ENCODE measurements at regions not wholly inside any gene's neighbourhood (a gene's known extent, or its start where the extent isn't known, plus 50 kb on each side); places are given as distances from the start of the nearest gene placed in this dataset.

DNA sequence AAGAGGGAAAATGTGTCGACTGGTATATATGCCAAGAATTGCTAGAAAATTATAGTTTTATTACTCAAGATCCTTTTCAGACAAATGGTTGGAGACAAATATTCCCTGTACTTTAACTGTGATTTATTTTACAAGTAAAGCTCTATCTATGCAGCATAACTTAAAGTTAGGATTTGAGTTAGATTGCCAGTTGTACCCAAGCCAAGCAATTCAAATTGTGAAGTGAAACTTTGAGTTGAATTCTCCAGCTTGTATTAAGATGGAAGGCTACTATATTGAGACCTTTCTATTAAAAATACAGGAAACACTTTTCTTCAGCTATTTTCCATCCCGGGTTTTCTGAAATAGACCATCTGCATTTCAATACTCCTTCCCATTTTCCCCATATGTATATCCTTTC is 333.1 kb upstream of the RBMS3 start:
- no peak for DNase-seq (ENCODE audit: low read depth in 2 of 2)

GRCh38 chr3:28948685-28949084 is 332.2 kb upstream of the RBMS3 start:
- DNase-seq (ENCODE audit: low read depth in 2 of 2), result no peak

- no peak for DNase-seq (ENCODE audit: low read depth in 2 of 2)
These were observed 331.3 kb upstream of the RBMS3 start for GRCh38 chr3:28949580-28949979.

DNA sequence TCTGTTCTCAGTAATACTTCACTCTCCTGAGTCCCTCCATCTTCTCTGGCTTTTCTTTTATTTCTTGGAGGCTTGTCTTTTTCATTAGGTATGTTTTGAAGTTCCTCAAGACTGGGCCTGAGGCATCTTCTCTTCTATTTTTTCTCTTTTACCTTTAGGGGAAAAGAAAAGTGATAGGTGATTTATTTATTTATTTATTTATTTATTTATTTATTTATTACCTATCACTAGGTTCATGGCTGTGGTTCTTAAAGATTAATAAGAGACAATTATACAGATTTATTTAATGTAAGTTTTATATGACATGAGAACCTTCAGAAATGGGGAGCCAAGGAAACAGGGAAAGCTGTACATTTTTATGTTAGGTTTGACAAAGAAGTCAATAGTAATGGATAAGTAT is 330.3 kb upstream of the RBMS3 start:
- no peak for DNase-seq (ENCODE audit: low read depth in 2 of 2)

DNA sequence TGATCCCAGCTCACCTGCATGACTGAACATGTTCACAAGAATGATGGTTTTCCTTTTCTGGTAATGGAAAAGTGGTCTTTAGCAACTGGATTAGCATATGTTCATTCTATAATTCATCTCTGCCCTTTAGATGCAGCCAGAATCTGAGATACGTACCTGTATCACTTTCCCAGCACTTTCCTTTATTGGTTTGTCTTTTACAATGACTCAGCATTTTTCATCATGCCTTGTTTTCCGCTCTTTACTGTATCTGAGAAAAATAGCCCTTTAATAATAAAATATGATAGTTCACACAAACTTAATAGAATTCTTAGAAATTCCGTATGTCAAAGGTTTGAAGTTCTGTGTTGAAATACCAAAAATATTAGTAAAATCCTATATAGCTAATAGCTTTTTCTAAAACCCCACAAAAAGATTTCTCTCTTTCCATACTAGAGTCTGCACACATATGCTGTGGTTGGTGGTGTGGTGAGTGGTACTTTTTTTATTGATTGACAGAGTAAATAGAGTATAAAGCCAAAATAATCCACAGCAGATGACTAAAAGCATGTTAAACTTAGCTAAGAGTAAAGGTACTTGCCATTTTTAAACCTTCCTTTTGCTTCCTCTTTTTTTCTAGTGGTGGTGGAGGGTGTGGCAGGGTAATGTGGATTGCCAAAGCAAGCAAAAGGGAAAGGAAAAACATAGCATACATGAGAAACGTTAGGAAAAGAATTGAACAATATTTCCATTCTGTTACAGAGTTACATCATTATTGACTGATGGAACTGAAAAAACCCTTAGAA is 328.9 kb upstream of the RBMS3 start:
- no peak for DNase-seq (ENCODE audit: low read depth in 2 of 2)

DNA sequence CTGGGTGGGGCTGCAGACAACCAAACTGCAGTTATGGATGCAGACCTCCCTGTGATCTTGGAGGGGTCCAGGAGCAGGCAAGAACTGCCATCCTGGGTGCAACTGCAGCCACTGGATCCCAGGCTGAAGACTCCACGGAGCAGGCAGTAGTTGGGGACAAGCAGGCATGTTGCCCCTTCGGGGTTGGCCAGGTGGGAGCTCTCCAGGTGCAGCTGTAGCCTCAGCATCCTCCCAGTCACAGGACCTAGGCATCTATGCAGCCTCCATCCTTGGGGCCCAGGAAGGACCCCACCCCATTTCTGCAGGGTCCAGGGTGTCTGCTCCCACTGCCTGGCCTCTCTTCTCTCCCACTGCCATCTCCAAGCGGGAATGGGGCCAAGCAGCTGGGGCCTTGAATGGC is 322.2 kb upstream of the RBMS3 start:
- DNase-seq (ENCODE audit: low read depth in 2 of 2), result no peak

- no peak for DNase-seq (ENCODE audit: low read depth in 2 of 2)
These were observed 309.7 kb upstream of the RBMS3 start for GRCh38 chr3:28971156-28971555.

- DNase-seq (ENCODE audit: low read depth in 2 of 2), result no peak
These were observed 307.9 kb upstream of the RBMS3 start for GRCh38 chr3:28972921-28973320.

GRCh38 chr3:28973609-28974008 is 307.3 kb upstream of the RBMS3 start:
- DNase-seq (ENCODE audit: low read depth in 2 of 2), result peak in 1 of 2 experiments; percentile 7

GRCh38 chr3:28978092-28978491 is 302.8 kb upstream of the RBMS3 start:
- no peak for DNase-seq (ENCODE audit: low read depth in 2 of 2)

- no peak for DNase-seq (ENCODE audit: low read depth in 2 of 2)
These were observed 300.7 kb upstream of the RBMS3 start for GRCh38 chr3:28980131-28980530.

DNA sequence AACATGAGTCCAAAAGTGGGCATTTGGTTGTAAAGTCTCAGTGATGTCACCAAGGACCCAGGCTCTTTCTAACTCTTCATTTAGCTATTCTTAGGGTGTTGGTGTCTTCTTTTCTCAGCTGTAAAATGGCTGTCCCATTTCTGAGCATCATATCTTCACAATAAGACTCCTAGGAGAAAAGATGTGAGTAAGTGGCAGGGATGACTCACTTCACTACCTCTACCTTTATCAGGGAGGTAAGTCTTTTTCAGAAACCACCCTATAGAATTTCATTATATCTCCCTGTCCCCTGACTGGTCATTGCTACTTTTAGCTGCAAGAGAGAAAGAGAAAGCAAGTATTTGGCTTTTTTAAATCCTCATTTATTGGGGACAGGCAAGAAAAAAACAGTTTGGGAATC is 300.2 kb upstream of the RBMS3 start:
- DNase-seq (ENCODE audit: low read depth in 2 of 2), result no peak

DNA sequence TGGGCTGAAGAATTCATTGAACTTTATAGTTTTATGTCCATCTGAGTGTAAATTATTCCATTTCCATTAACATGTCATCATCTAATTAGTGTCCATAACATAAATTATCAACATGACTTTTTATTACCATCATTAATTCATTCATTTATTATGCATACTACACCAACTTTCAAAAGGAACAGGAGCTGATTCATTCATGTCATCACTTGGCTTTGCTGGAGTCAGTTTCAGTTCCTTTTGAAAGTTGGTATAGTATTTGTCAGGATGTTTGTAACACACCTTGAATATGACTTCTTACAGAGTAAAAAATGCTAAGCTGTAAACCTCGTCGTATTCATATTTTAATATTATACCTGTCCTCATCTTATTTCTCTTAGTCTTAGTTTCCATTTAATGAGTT is 298.0 kb upstream of the RBMS3 start:
- no peak for DNase-seq (ENCODE audit: low read depth in 2 of 2)

DNA sequence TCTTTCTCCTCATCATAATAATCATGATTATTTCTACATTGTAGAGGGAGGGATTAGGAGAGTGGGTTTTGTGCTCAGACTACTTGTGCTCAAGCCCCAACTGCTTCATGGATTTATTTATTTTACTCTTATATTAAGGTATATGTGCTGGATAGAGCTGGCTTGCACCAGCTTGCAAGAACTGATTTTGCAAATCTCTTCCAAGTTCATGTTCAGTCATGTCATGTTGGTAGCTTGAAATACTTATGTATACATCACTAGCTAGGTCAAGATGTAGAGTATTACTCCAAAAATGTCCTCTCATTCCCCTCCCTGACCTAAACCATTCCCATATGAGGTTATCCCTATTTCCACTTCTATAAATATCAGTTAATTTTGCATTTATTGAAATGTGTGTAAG is 293.9 kb upstream of the RBMS3 start:
- no peak for DNase-seq (ENCODE audit: low read depth in 2 of 2)

DNA sequence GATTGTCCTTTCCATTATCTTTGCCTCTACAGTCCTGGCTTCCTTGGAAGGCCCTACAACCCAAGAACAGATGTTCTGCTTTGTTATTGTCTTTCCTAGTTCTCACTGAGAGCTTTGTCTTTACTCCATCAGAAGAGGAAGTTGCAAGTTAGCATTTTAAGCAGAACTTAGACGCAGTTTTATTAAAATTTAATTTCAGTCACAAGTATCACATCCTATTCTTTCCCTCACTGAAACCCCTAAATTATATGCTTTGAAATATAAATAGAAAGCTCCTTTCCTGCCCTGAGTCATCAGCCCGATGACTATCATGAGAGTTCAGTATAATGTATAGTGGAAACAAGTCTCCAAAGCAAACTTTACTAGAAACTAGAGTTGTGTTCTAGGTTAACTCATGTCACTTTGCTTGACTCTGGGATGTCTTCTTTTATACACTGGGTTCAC is 291.2 kb upstream of the RBMS3 start:
- no peak for DNase-seq (ENCODE audit: low read depth in 2 of 2)

DNA sequence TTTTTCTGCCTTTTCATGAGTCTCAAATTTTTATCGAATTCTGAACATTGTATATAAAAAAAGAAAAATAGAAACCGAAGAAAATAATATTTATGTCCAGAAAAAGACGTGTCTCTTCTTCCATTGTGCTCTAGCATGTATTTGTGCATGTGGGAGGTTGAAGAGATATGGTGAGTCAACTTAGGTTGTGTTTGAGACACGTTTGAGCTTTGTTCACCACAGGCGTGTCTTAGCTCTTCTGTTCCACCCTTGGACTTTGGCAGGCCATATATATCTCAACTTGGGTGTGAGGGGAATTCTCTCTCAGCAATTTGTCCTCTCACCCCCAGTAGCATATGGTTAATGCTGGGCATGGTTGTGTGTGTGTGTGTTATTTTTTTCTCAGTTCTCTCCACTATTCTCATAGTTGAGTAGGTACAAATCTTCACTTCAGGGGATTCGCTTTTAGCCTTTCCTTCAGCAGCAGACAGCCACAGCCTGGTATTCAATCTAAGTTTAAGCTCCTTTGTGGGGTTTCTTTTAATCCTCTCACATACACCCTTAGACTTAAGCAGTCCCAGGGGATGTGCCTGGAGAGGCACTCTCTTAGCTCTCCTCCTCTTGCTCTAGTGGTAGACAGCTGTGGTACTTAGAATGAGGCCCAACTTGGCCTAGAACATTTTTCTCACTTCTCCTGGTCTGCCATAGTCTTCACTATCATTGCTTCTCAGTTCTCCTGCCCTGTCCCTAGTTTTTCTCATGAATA is 286.5 kb upstream of the RBMS3 start:
- DNase-seq (ENCODE audit: low read depth in 2 of 2), result no peak

DNA sequence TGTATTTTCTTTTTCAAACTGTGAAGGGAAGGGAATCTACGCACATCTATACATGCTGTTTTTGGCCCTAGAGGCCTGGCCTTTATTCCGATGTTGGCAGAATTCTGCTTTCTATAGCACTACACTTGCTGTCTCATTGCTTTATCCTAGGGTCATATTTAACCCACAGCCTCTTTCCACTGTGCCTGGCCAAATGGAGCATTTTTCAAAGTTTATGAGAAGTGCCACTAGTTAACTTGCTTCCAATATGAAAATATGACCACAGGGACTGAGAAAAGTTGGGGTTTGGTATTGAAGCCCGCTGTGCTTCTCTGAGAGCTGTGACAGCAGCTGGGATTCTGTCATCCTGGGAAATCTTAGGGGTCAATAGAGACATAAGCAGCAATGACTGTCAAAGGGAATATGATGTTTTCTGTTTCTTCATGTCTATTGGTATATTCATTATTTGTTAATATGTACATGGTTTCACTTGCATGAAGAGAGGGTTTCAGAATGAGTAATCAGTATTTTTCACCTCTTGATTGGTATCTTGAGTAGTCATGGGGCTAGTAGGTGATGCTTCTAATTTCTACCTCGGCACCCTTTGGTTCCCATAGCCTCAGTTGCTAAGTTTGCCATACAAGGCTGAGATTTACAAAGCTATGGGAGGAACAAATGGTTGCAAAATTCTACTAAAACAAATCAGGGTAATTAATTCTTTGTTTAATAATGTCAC is 275.8 kb upstream of the RBMS3 start:
- no peak for DNase-seq (ENCODE audit: low read depth in 2 of 2)

- no peak for DNase-seq (ENCODE audit: low read depth in 2 of 2)
These were observed 275.0 kb upstream of the RBMS3 start for GRCh38 chr3:29005862-29006261.

GRCh38 chr3:29011441-29011840 is 269.4 kb upstream of the RBMS3 start:
- no peak for DNase-seq (ENCODE audit: low read depth in 2 of 2)

GRCh38 chr3:29011966-29012365 is 268.9 kb upstream of the RBMS3 start:
- no peak for DNase-seq (ENCODE audit: low read depth in 2 of 2)

GRCh38 chr3:29022976-29023375 is 257.9 kb upstream of the RBMS3 start:
- no peak for DNase-seq (ENCODE audit: low read depth in 2 of 2)

- no peak for DNase-seq (ENCODE audit: low read depth in 2 of 2)
These were observed 254.6 kb upstream of the RBMS3 start for GRCh38 chr3:29026286-29026685.

- no peak for DNase-seq (ENCODE audit: low read depth in 2 of 2)
These were observed 253.9 kb upstream of the RBMS3 start for GRCh38 chr3:29026959-29027358.
